Peyer's patch (tissue), 4 donors: ENCODE measurements at regions not wholly inside any gene's neighbourhood (a gene's known extent, or its start where the extent isn't known, plus 50 kb on each side); places are given as distances from the start of the nearest gene placed in this dataset.

Source experiments
- POLR2A ChIP-seq, 2 donors: fragments of 450-650 bp; IDR thresholded peaks; one replicate each; pipeline ENCODE4 v1.5.1; 2017; ENCODE audit warnings: antibody characterized with exemption in 2 of 2, mild to moderate bottlenecking in 2 of 2, moderate library complexity in 2 of 2
- TF ChIP-seq, protein P1 (sequence below), 6 experiments: fragments of 450-650 bp in 4 of 6; fragments of 200-600 bp in 2 of 6; sonication (generic) in 1 of 6; IDR thresholded peaks; one replicate each; pipeline ENCODE4 v1.5.1; 2017 to 2019; ENCODE audit warnings: antibody characterized with exemption in 6 of 6, mild to moderate bottlenecking in 3 of 6, moderate library complexity in 1 of 6

DNA sequence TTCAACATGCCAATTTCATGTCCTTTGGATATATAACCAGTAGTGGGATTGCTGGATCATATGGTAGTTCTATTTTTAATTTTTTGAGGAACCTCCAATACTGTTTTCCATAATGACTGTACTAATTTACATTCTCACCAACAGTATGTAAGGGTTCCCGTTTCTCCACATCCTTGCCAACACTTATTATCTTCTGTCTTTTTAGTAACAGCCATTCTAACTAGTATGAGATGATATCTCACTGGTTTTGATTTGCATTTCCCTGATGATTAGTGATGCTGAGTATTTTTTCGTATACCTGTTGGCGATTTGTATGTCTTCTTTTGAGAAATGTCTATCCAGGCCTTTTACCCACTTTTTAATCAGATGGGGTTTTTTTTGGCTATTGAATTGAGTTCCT is 133.5 kb upstream of the MED14 start:
- TF ChIP-seq, protein P1, sequence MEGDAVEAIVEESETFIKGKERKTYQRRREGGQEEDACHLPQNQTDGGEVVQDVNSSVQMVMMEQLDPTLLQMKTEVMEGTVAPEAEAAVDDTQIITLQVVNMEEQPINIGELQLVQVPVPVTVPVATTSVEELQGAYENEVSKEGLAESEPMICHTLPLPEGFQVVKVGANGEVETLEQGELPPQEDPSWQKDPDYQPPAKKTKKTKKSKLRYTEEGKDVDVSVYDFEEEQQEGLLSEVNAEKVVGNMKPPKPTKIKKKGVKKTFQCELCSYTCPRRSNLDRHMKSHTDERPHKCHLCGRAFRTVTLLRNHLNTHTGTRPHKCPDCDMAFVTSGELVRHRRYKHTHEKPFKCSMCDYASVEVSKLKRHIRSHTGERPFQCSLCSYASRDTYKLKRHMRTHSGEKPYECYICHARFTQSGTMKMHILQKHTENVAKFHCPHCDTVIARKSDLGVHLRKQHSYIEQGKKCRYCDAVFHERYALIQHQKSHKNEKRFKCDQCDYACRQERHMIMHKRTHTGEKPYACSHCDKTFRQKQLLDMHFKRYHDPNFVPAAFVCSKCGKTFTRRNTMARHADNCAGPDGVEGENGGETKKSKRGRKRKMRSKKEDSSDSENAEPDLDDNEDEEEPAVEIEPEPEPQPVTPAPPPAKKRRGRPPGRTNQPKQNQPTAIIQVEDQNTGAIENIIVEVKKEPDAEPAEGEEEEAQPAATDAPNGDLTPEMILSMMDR (IDR thresholded peaks at IDR 0.05) = no peak
- no peak for TF ChIP-seq POLR2A (IDR thresholded peaks at IDR 0.05)
